HL-60 (cell line): ENCODE measurements at regions not wholly inside any gene's neighbourhood (a gene's known extent, or its start where the extent isn't known, plus 50 kb on each side); places are given as distances from the start of the nearest gene placed in this dataset.

Experiments used
- DNase-seq, 2 experiments: peaks; one replicate each; pipeline ENCODE4 v3.0.0-alpha.2; 2010 to 2020; ENCODE audit warnings: low read depth in 1 of 2, low spot score in 1 of 2
- H3K27ac ChIP-seq: fragments of 250-450 bp; sonication (Bioruptor Pico); replicated peaks from 2 replicates; pipeline ENCODE4 v1.5.1; 2020; ENCODE audit warnings: mild to moderate bottlenecking, moderate library complexity
- H3K27me3 ChIP-seq: fragments of 250-450 bp; sonication (Bioruptor Pico); 2 replicates; pipeline ENCODE4 v1.5.1; 2021; ENCODE audit warnings: mild to moderate bottlenecking, moderate library complexity; ENCODE audit not compliant: insufficient read depth, poor library complexity, severe bottlenecking
- H3K4me3 ChIP-seq: replicated peaks from 2 replicates; pipeline ENCODE4 v1.5.1; 2011; ENCODE audit warnings: mild to moderate bottlenecking, control low read depth, low read length; ENCODE audit not compliant: insufficient read depth
- GABPA ChIP-seq: IDR thresholded peaks from 2 replicates; pipeline ENCODE4 v1.6.1; 2012; ENCODE audit warnings: low read depth
- POLR2AphosphoS5 ChIP-seq: IDR thresholded peaks from 2 replicates; pipeline ENCODE4 v1.6.1; 2012; ENCODE audit warnings: low read depth
- REST ChIP-seq: IDR thresholded peaks from 2 replicates; pipeline ENCODE4 v1.6.1; 2012; ENCODE audit warnings: low read depth; ENCODE audit not compliant: insufficient replicate concordance
- SPI1 ChIP-seq: IDR thresholded peaks from 2 replicates; pipeline ENCODE4 v1.6.1; 2012; ENCODE audit warnings: low read depth, mild to moderate bottlenecking, borderline replicate concordance
- TF ChIP-seq, protein P1 (sequence below): IDR thresholded peaks from one replicate; pipeline ENCODE4 v1.5.1; 2011; ENCODE audit warnings: low read length, control low read depth, inconsistent platforms; ENCODE audit not compliant: insufficient read depth

GRCh38 chr17:65472666-65473309 lies 88.7 kb downstream of the AXIN2 start:
- Histone ChIP-seq H3K27ac (no peak overlapping the region), H3K4me3 (no peak overlapping the region), H3K27me3 (no peaks in the 10 kb centered on the region)
- no peak for TF ChIP-seq GABPA
- TF ChIP-seq POLR2AphosphoS5: no peak
- no peak for TF ChIP-seq SPI1
- TF ChIP-seq REST: no peak
- TF ChIP-seq, protein P1, sequence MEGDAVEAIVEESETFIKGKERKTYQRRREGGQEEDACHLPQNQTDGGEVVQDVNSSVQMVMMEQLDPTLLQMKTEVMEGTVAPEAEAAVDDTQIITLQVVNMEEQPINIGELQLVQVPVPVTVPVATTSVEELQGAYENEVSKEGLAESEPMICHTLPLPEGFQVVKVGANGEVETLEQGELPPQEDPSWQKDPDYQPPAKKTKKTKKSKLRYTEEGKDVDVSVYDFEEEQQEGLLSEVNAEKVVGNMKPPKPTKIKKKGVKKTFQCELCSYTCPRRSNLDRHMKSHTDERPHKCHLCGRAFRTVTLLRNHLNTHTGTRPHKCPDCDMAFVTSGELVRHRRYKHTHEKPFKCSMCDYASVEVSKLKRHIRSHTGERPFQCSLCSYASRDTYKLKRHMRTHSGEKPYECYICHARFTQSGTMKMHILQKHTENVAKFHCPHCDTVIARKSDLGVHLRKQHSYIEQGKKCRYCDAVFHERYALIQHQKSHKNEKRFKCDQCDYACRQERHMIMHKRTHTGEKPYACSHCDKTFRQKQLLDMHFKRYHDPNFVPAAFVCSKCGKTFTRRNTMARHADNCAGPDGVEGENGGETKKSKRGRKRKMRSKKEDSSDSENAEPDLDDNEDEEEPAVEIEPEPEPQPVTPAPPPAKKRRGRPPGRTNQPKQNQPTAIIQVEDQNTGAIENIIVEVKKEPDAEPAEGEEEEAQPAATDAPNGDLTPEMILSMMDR: no peak
- DNase-seq: no peak

GRCh38 chr17:65470783-65471182 lies 90.7 kb downstream of the AXIN2 start:
- Histone ChIP-seq H3K4me3 (no peak overlapping the region), H3K27me3 (no peaks in the 10 kb centered on the region), H3K27ac (no peak overlapping the region)
- no peak for DNase-seq
- no peak for TF ChIP-seq GABPA
- TF ChIP-seq, protein P1: no peak
- TF ChIP-seq POLR2AphosphoS5: no peak
- TF ChIP-seq REST: no peak
- no peak for TF ChIP-seq SPI1

- H3K27me3 ChIP-seq: no peaks in the 10 kb centered on the region
- no peak for DNase-seq
- no peak overlapping the region for H3K4me3 ChIP-seq
- no peak for TF ChIP-seq SPI1
- no peak for TF ChIP-seq REST
- TF ChIP-seq POLR2AphosphoS5: no peak
- TF ChIP-seq GABPA: no peak
- TF ChIP-seq, protein P1: no peak
- H3K27ac ChIP-seq: no peak overlapping the region
Measured at GRCh38 chr17:65468321-65468720, 93.1 kb downstream of the AXIN2 start.
